ENCODE measurements at regions not wholly inside any gene's neighbourhood (a gene's known extent, or its start where the extent isn't known, plus 50 kb on each side); places are given as distances from the start of the nearest gene placed in this dataset.
"Not testable (repeated sequence)": the region's sequence is repeated elsewhere in the genome, so short reads cannot be mapped to it uniquely, and the experiment has no call there.

DNA sequence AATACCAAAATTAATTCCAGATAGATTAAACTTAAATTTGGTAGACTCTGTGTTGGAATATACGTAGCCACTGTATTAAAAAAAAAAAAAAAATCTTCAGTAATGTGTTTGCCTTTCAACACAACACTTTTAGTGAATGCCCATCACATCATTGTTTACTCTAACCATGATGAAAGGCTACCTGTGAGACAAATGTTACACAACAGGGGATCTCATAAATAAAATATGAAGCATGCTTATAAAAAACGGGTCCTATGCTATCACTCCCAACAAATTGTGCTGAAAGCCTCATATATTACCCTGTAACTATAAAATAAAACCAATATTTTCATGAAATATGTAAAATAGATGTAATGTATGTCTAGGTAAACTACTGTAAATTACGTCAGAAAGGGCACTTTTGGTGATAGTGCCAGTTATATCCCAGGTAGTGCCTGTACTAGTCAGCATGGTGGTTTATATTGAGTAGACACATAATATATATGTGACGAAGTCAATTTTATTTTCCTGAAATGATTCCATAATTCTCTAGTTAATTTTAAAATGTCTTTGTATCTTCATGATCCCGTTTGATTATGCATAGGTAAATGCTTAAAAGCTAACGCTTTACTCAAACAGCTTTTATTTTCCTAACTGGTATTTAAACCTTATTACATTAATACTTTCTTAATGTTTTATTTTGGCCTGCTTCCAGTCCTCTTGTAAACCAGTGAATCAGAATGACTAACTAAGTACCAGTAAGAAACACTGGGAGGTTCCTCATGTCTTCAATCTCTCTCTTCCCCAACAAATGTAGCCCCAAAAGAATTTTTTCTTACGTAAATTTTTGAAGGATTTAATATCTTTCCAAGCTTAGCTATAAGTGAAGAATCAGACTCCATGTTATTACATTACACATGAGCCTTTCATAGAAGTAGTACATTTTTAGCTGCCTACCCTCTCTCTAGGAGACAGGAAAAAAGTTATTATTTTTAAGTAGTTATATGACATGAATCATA lies 420.3 kb downstream of the GABRG2 start:
- no peak for DNase-seq

DNA sequence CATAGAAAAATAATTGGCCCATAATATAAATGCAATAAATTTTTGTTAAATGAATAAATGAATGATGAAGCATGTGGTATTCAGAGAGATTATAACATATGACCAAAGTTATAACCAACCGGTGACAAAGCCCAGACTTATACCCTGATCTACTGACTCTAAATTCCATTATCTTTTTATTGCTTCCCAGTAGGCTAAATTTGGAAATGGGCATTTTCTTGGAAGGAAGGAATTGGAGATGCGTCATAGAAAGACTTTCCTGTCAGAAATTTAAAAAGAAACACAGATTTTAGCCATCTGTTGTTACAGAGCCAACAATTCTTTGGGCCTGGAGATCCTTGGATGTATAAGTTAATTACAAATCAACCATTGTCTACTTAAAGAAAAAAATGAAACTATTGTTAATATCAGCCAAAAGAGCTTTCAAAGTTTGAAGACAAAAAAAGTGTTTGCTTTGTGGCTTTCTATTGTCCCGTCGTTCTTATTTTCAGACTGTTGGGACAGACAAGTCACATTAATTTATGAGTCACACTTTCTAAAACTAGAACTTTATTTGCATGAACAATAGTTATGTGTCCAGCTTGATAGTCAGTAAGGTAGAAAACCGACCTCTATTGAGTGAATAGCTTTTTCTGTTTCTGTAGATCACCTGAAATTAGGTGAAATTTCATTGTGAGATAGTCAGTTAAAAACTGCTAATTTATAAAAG lies 428.7 kb downstream of the GABRG2 start:
- DNase-seq = no peak

DNA sequence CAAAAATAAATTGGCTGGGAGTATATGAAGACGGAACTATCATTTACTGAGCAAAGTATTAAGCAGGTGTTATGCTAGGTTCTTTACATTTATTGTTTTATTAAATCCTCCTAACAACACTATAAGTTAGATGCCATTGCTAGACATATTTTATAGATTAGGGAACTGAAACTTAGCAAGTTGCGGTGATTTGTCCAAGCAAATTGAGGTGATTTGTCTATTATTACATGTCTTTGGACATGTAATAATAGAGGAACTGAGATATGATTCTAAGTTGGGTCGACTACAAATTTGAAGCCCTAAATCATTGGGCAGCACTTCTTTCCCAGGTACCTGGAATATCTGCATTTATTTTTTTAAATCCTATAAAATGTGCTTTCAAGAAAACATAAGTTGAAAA lies 429.9 kb downstream of the GABRG2 start:
- no peak for DNase-seq

DNA sequence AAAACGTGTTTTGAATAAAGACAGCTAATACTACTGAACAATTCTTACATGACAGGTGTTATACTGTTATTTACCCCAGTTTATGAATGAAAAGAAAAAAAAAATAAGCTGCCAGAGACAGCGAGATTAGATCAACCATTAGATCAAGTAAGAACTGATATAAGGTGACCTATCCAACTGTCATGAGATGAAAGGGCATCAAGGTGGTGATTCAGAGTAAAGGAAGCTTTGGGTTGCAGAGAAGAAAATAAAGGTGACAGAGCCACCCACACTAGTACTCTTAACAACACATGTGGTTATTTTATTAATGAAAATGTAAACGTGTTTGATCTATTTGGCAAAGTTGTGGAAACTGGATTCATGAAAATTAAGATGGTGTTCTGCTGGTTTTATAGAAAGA lies 435.2 kb downstream of the GABRG2 start:
- no peak for DNase-seq

DNA sequence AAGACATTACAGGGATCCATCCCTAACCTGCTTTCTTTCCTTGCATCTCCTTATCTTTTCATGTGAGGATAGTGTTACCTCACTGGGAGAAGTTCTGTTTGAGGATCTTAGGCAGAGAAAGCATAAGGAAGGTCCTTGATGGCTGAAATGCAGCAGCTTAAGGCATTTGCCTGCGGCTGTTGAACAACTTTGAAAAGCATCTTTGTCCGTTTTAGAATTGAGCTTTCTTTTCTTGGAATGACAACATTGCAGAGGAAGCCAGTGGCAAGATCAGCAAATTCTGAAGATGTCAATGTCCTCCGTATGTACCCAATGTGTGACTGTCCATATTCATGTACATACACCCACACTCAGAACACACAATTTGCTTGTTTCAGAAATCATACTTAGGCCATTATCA lies 436.2 kb downstream of the GABRG2 start:
- DNase-seq = no peak

DNA sequence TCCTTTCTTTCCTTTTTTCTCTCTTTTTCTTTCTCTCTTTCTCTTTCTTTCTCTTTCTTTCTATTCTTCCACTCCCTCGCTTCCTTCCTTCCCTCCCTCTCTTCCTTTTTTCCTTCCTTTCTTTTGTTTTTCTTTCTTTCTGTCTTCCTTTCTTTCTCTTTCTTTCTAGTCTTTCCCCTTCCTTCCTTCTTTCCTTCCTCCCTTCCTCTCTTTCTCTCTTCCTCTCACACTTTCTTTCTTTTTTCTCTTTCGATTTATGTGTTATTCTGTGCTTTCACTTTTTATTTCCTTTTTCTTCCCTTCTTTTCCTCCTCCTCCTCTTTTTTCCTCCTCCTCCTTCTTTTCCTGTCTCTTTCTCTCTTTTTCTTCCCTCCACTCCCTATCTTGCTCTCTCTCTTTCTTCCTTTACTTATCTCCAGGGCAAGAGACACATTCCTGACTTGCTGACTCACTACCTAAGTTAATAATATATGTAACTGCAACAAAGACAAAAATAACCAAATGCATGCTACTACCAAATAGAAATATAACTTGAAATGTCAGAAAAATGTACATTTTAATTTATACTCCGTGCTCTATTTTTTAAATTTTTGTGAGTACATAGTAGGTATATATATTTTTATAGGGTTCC lies 445.5 kb downstream of the GABRG2 start:
- no peak for DNase-seq

DNA sequence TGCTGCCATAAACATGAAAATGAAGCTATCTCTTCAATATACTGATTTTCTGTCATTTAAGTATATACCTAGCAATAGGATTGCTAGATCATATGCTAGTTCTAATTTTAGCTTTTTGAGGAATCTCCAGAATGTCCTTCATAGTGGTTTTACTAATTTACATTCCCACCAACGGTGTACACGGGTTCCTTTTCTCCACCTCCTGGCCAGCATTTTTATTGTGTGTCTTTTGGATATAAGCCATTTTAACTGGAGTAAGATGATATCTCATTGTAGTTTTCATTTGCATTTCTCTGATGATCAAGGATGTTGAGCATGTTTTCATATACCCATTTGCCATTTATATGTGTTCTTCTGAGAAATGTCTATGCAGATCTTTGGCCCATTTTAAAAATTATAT lies 446.5 kb downstream of the GABRG2 start:
- DNase-seq = no peak

DNA sequence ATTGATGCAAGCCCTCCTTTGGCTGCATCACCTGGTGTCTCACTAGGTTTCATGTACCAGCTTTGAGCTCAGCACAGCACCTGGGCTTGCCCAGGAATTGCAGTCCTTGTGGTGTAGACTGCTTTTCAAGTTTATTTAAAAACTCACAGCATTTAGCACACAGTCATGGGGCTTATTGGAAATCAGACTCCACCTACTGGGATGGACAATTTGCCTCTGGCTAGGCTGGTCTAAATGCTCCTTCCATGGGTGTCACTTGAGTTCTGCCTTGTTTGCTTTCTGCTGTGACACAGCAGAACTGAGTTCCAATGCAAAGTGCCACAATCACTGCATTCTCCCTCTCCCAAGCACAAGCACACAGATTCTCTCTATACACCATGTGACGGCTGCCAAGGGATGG lies 453.3 kb downstream of the GABRG2 start:
- no peak for DNase-seq

DNA sequence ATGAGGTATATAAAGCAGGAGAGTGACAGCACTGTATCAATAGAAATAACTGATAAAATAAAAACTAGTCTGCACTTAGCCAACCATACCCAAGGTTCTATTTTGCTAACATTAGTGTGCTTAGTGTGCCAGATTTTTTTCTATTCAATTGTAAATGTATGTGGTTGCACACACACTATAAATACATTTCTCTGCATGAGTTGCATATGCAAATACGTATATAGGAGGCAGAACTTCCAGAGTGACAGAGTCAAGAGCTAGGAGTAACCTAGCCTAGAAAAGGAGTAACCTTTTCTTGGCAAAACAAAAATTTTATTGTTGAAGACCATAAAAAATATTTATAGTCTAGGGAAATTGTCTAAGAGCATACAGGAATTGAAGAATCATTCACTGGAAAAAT lies 461.6 kb downstream of the GABRG2 start:
- DNase-seq = no peak

DNA sequence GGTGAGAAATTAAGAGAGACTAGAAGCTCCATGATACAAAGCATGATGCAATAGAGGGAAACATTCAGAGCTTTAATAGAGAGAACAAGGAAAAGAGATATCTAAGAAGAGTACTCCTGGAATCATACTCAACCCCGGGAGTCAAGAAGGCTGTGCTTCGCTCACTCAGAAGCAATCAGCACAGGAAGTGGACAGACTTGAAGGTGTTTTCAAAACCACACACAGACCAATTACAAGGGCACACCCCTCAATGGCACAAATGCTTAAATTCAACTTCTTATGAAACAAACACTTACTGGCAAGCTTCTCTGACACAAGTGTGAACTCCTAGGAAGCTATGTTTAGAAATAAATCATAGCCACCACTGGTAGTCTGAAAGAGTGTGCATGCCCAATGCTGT lies 462.3 kb downstream of the GABRG2 start:
- DNase-seq = no peak

DNA sequence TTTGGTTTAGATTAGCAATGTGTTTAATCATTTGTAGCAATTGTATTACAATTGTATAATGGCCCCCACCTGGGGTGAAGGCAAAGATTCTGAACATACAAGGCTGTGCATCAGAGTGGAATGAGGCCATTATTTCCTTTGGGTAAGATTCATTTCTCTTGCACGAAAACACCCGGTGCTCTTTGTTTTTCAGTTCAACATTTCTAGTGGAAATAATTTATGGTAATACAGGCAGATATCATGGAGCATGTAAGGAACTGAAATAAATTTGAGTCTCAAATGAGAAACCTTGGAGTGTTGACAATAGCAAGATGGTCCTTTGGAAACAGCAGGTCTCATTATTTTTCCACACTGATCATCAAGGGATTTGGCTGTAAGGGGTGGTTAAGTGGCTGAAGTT lies 475.9 kb downstream of the GABRG2 start:
- DNase-seq = no peak

DNA sequence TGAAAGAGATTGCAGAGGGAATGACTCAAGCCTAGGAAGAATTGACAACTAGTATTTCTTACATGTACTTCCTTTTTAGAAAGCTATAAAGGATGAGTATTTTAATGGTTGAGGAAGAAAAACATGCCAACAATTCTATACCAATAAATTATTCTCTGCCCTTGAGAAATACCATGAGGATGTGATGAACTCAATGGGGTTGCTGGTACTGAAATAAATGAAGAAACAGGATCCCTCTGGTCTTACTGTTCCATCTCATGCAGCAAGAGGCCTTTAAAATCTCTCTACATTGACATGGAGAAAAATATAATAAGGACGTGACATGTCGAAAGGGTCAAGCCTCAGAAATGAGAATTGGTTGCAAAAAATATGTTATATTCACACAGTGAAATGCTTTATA lies 477.3 kb downstream of the GABRG2 start:
- DNase-seq = no peak

DNA sequence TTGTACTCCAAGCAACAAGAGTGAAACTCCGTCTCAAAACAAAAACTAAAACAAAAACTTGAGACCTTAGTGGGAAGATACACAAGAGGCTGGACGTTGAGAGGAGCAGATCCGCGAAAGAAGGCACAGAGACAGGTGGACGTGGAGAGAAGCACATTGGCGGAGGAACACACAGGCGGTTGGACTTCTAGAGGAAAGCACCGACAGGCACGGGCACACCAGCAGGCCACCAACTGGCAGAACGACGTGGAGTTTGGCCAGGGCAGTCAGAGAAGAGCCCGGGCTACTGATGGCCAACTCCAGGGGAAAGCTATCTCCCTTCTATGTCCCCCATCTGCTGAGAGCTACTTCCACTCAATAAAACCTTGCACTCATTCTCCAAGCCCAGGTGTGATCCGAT lies 482.7 kb downstream of the GABRG2 start:
- DNase-seq = no peak

DNA sequence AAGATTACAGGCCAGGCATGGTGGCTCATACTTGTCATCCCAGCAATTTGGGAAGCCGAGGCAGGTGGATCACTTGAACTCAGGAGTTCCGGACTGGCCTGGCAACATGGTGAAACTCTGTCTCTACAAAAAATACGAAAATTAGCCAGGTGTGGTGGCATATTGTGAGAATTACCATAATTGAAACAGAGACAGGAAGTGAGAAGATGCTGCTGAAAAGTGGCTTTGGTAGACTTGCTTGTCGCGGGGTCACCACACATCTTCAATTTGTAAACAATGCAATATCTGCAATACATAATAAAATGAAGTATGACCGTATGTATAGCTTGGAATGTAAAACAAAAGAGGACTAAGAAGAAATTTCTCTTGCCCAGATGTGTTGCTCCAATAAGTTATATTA lies 490.5 kb downstream of the GABRG2 start:
- no peak for DNase-seq

DNA sequence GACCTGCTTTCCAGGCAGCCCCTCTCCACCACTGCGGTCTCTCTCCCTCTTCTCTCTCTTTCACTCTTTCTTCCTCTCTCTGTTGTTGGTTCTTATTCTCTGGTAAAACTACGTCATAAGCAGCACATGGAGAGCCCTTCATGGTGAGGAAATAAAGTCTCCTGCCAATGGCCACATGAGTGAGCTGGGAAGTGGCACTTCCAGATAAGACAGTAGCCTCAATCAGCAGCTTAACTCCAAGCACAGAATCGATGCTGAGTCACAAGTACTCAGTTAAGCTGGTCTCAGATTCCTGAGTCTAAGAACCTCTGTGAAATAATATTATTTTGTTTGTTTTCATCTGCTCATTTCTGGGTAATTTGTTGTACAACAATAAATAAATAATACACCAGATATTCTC lies 500.1 kb downstream of the GABRG2 start:
- no peak for DNase-seq

DNA sequence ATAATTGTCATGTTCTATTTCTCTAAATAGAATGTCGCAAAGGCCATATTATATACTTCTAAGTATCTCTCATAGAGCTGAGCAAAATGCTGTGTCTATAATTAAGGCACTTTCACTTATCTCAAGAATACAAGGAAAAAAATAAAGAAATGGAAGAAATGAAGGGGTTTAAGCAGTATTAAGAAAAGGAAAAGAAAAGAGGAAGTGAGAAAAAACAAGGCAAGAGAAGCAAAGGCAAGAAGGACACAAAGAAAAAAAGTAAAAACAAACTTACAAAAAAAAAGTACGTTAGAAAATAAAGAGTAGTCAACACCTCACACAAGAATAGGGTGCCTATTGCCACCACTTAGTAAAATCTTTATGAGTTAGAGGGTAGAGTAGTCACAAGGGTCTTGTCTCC lies 506.2 kb downstream of the GABRG2 start:
- DNase-seq = no peak

DNA sequence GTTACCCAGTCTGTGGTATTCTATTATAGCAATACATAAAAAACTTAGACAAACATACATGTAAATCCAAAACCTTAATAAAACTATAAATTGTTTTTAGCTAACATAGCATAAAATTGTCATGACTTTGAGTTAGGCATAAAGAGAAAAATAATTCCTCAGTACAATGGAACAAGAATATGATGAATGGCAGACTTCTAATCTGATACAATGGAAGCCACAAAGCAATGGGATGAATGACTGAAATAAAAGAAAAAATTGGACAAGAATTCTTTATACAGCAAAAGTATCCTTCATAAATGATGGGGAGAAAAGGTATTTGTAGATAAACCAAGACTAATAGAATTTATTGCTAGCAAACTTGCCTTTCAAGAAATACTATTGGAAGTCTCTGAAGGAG lies 524.2 kb downstream of the GABRG2 start:
- no peak for DNase-seq

DNA sequence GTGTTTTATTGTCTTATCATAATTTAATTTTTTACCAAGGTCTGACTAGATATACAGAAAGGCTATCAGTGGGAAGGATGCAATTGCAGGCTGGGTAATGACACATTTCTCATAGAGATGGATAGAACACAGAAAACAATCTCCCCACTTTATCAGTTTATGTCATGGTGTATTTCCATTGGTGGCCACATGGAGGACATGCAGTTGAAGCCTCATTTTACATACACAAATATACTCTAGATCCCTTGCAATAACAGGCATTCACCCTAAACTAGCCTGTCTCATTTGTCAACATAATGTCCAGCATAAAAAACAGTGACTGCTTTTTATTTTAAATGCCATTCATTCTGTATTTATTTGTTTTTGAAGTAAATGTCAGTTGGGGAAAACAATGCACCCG lies 526.3 kb downstream of the GABRG2 start:
- no peak for DNase-seq

DNA sequence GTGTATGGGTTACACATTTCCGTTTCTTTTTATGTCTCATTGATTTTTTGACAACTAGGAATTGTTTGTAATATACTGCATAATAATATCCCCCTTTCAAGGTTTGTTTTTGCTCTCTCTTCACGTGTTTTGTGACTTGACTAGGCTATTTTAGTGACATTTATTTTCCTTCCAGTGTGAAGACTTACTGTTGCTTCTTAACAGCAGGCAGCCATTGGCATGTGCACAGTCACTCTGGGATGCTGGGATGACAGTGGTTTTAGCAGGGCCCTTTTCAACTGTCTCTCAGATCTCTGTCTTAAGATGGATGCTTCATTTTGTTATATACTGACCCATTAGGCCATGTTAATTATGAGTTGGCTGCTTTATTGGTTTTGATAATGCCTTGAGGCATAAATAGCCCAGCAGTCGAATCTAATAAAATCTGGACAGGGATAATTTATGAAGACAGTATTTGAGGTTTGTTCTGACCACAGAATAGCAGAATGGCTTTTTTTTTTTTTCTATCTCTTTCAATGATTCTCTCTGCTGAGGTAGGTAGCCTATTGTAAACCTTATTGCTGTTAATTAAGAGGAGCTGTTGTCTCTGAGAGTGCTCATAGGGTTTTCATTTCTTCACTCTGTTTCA lies 536.0 kb downstream of the GABRG2 start:
- no peak for DNase-seq

DNA sequence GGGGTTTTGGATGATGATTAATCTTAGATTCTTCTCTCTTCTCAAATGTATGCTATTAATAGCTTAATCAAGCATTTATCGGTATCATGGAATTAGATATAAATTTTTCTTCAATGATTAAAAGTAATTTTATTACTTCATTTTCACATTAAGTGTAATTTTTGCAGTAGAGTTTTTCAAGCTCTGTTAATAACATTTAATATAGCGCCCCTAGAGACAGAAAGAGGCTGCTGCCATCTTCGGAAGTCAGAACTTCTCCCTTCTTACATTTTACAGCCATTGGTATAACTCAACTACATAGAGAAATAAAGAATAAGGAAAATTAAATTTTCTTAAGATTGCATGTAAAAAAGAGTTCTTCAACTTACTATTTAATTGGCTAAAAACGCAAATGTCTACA lies 540.3 kb downstream of the GABRG2 start:
- no peak for DNase-seq

DNA sequence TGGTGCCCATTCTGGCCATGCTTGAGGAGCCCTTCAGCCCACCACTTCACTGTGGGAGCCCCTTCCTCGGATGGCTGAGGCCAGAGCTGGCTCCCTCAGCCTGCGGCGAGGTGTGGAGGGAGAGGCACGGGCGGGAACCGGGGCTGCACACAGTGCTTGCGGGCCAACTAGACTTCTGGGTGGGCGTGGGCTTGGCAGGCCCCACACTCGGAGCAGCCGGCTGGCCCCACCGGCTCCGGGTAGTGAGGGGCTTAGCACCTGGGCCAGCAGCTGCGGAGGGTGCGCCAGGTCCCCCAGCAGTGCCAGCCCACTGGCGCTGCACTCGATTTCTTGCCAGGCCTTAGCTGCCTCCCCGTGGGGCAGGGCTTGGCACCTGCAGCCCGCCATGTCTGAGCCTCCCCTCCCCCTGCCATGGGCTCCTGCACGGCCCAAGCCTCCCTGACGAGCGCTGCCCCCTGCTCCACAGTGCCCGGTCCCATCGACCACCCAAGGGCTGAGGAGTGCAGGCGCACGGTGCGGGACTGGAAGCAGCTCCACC lies 554.2 kb downstream of the GABRG2 start:
- DNase-seq = not testable (repeated sequence)

DNA sequence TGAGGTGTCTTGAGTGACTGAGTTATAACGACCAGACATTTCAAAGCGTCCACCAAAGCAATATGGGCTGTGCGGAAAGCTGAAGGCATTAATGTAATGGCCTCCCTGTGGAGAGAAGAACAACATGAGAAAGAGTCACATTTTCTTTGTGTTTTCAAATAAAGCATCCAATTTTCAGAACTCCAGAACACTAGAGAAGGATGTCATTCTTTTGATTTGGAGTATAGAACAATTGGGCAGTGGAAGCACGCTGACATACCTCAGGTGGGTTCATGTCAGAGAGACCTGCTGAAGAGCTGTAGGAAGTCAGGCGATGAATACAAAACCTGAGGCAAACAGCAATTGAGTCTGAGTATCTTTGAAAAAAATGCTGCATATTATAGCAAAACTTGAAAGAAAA lies 556.5 kb downstream of the GABRG2 start:
- DNase-seq = no peak

DNA sequence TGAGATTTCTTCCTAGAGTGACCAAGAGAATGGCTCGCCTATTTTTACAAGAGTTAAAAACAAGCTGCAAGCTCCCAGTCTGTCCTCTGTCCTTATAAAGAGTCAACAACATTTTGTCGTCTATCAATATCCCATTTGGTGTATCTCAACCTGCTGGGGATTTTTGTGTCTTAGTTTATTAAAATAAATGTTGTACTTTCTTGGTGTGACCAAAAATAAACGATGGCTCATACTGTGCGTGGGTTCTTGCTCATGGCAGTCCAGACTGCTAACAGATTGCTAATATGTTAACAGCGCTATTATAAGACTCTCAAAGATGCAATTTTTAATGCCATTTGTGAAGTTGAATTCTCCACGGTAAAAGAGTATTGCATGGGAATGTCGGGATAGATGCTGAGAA lies 569.9 kb downstream of the GABRG2 start:
- DNase-seq = no peak

Measured in NCI-H1092 treated with DMSO at 0.1 percent for 48 hours (cell line).